GM21576 (cell line): ENCODE measurements at regions not wholly inside any gene's neighbourhood (a gene's known extent, or its start where the extent isn't known, plus 50 kb on each side); places are given as distances from the start of the nearest gene placed in this dataset.

Experiments used
- ATAC-seq: cut with Tn5 transposase; IDR thresholded peaks from one replicate; pipeline ENCODE4 v1.9.1; 2021; ENCODE audit warnings: mild to moderate bottlenecking, moderate library complexity; ENCODE audit not compliant: unreplicated experiment

GRCh38 chr2:67650291-67651133 is 253.4 kb downstream of the ETAA1 start:
- no peak for ATAC-seq

DNA sequence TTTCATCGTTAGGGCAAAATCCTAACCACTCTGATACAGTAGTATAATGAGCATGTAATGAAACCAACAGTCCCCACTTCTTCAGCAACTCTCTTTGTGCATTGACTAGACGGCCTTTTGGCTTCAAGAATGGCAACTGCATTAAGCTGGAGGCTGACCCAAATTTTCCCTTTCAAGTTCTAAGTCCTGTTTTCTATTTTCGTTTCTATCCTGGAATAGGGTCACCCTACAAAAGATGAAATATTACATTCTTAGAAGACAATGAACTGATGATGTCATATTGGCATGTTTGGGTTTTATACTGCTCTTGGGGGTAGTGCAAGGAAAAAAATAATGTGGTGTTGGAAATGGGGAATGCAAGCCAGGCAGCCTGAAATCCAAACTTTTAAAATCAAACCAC is 254.4 kb downstream of the ETAA1 start:
- no peak for ATAC-seq

DNA sequence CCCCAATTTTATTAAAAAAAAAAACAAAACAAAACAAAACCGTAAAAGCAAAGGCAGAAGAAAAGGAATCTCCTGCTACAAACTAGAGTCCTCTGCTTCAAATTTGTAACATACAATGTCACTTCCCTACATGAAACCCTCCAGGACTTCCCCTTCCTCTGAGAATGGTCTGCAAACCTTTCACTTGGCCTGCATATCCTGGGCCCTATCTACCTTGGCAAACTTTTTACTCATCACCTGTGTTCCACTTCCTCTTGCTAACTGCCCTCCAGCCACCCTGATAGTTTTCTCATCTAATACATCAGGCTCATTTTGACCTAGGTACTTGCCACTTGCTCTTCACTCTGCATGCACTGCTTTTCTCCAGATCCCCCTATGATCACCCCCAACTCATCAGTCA is 255.5 kb downstream of the ETAA1 start:
- ATAC-seq = peak; percentile 90

GRCh38 chr2:67656875-67657274 is 259.7 kb downstream of the ETAA1 start:
- ATAC-seq = no peak

GRCh38 chr2:67658820-67659219 is 261.7 kb downstream of the ETAA1 start:
- no peak for ATAC-seq

- ATAC-seq = no peak
Measured at GRCh38 chr2:67660015-67660602, 263.0 kb downstream of the ETAA1 start.

DNA sequence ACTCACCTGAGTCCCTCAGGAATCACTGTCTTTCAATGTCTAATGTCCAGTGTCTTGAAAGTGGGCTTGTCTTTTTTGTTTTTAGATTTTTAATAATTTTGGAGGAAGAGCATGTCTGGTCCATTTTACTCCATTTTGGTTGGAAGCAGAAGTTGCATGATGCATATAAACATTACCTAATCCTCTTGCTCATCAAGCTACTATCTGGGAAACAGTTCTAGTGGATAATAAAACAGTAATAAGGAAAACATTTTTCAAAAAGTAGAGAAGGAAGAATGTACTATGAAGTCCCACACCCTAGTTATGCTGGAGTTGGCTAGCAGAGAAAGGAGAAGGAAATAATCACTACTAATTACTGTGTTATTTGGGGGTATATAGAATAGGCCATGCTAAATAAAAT is 263.7 kb downstream of the ETAA1 start:
- ATAC-seq = no peak

GRCh38 chr2:67662222-67662621 is 265.1 kb downstream of the ETAA1 start:
- ATAC-seq = no peak

DNA sequence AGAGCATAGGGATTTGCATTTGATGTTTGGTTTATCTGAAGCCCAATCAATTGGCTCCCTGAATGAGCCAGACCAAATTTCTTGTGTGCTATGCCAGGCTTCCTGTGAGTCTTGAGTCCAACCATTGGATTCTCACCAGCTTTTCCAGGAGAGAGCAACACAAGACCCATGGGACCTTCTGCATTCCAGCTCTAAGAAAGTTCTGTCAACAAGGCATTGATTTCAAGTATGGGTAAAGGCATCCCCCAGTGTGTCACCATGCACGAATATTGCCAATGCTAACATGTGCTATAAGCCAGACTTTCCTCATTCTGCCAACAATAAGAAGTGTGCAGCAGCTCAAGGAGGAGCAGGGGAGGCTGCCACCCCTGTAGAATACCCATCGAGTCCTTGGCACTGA is 266.6 kb downstream of the ETAA1 start:
- no peak for ATAC-seq

DNA sequence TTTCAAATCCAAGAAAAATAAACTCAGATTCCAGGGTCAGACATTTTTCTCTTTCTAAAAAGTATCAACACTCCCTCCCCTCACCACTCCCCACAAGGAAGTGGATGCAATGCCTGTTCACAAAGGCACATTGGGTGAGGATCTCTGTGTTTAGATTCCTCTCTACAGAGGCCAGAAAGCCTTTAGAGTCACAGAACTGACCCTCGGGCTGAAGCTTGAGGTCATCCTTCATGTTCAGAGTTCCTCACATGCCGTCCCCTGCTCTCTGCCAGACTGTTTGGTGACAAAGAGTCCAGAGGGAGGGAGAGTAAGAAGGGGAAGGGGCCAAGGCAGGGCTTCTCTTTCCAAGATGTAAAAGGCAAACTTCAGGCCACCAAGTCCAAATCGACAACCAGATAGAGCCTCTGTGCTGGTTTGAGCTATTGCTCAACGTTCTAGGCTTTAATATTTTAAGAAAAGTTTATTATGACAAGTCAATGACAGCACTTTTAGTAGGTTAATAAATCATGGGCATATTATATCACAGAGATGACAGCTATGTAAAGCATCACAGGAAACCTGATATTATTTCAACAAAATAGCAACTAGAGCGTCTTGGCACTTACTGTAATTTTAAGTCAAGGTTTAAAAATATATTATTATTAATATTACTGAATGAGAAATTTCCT is 269.4 kb downstream of the ETAA1 start:
- no peak for ATAC-seq

DNA sequence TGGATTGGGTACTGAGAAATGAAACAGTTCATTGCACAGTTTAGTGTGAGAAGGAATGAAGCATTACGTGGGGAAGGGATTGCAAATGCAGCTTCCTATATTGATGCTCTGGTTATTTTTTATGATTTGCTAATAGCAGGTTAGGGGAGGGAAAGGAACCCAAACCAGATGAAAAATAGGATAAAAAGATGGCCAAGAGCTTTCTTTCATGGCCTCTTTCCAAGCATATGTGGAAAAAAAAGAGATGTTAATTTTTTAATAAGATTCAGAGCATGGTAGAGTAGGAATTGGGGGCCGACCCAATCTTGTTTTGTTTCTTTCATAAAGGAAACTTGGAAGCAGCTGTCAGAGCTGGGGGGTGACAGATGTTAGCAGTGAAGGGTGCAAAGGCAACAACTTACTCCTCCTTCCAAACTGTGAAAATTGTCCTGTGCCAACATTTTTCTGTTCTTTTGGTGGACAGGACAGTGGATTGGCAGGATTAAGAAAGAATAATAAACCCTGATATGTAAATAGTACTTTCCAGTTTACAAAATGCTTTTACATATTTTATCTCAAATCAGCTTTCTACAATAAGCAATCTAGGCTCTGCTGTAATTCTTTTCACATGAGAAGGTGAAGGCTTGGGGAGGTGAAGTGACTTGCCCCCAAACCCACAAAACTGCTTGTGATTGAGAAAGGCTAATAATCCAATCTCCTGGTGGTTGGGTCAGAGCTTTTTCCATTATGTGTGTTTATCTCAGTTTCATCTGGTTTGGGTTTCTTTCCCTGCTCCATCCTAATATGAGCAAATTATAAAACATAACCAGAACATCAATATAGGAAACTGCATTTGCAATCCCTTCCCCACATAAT is 270.1 kb downstream of the ETAA1 start:
- ATAC-seq = no peak

- ATAC-seq = no peak
Measured at GRCh38 chr2:67668538-67668937, 271.4 kb downstream of the ETAA1 start.

GRCh38 chr2:67669168-67669567 is 272.0 kb downstream of the ETAA1 start:
- ATAC-seq = no peak

DNA sequence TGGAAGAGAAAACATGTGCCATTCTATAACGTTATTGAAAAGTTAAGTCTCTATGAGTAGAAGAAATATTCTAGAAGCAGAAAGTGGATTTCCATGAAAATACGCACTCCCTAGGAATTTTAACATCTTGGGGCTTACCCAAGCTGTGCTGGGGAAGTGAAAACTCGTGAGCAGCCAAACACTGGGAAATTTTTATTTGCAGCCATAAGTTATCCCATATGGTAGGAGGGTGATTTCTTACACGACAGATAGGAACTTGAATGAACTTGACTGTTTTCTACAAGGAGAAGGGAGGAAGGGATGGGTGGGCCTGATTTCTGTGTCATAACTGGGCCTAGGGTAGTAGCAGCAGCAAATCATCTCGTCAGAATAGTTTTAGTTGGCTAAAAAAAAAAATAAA is 272.6 kb downstream of the ETAA1 start:
- ATAC-seq = no peak

GRCh38 chr2:67670747-67671183 is 273.6 kb downstream of the ETAA1 start:
- no peak for ATAC-seq

DNA sequence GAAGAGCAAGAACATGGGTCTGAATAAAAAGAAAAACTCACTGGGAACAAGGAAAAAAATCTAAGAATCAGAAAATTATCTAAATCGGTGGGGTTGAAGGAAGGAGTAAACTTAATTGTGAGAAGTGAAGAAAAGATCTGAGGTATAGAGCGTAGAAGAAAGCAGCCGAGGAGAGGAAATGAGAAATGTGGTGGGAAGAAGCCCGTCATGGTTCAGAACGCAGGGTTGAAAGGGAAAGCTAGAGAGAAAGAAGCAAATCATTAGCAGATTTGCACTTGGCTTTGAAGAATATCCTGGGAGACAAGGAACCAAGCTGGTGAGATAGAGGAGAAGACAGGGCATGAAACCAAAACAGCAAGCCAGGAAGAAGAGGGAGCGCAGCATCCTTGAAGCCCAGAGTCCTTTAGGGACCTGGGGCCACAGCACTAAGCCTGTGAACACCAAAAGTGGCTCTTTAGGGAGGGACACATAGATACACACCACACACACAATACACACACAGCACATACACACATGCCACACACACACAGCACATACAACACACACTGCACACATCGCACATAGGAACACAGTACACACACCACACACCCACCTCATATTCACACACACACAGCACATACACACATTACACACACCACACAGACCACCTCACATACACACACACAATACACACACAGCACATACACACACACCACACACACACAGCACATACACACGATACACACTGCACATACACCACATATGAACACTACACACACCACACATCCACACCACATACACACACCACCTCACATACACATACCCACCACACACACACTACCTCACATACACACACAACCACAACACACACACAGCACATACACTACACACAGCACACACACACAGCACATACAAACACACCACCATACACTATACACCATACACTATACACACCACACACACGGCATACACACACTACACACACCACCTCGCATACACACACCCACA is 274.6 kb downstream of the ETAA1 start:
- ATAC-seq = no peak

DNA sequence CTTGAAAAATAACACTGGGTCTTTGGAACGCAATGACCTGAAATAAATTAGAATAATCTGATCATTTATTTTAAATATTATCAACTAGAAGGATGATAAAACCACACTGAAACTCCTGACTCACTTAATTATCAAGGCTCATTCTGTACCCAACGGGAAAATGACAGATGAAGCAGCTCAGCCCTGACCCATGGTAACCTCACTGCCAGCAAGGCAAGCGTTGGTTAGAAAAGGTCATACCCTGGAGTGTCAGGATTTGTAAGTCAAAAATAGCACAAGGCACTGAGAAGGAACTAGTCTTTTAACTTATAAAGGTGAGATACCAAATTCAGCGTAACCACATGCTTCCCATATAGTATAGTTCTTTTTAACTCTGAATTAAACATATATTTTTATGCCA is 277.5 kb downstream of the ETAA1 start:
- ATAC-seq = no peak

DNA sequence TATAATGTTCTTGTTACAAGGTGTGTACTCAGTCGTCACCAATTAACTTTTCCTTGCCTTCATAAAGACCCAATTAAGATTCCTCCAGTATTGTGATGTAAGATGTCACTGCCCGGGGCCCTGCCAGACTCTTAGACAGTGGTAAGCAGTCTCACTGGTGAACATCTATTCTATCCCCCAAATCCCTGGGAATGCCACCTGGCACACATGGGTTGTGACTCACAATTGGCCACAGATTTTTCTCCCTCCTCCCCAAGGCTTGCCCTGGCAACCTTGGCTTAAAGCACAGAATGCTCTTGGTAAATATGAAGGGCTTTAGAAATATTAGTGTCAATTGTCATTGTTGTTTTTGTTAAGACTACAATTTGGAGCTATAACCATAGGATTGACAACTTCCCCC is 287.9 kb downstream of the ETAA1 start:
- no peak for ATAC-seq

DNA sequence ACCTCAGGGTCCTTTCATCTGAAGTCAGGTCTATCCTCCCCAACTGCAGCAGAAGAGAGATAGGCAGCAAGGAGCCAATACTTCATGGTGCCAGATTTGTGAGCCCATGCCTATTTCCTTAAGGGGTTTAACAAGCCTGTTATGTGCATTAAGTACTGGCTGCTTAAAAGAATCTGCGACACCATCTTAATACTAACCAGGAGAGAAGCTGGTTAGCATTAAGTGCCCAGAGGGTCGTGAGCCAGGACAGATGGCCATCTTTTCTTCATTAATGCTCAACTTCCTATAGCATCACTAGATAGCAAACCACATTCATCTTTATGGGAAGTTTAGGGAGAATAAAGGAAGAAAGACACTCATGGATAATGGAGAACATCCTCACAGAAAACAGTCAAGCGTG is 289.1 kb downstream of the ETAA1 start:
- ATAC-seq = no peak

GRCh38 chr2:67689186-67689585 is 292.1 kb downstream of the ETAA1 start:
- ATAC-seq = no peak
